Heart left ventricle (tissue), 16 donors: ENCODE measurements at regions not wholly inside any gene's neighbourhood (a gene's known extent, or its start where the extent isn't known, plus 50 kb on each side); places are given as distances from the start of the nearest gene placed in this dataset.
A peak's percentile ranks its signal among the peaks of the same experiment; 100 is the strongest.

Experiments used
- ATAC-seq, 4 donors: fragments of 200-7000 bp; cut with Tn5 transposase; one replicate each; pipeline ENCODE4 v1.9.1; 2020 to 2022; ENCODE audit warnings: moderate library complexity in 4 of 4, mild to moderate bottlenecking in 3 of 4, moderate number of reproducible peaks in 1 of 4
- DNase-seq, 5 donors: peaks; one replicate each; pipeline ENCODE4 v3.0.0-alpha.2; 2020
- H3K27ac ChIP-seq, 12 donors: fragments of 200-600 bp; sonication (generic) in 4 of 12; one replicate each; pipeline versions ENCODE4 v1.5.0 to v1.8.0; 2016 to 2022; ENCODE audit warnings: mild to moderate bottlenecking in 2 of 12
- H3K27me3 ChIP-seq, 9 donors: fragments of 200-600 bp; sonication (generic) in 2 of 9; one replicate each; pipeline versions ENCODE4 v1.5.1 to v1.8.0; 2016 to 2022; ENCODE audit warnings: mild to moderate bottlenecking in 3 of 9
- H3K36me3 ChIP-seq, 9 donors: fragments of 200-600 bp; sonication (generic) in 2 of 9; one replicate each; pipeline versions ENCODE4 v1.5.0 to v1.8.0; 2018 to 2022; ENCODE audit warnings: mild to moderate bottlenecking in 2 of 9
- H3K4me1 ChIP-seq, 12 donors: fragments of 200-600 bp; sonication (generic) in 4 of 12; one replicate each; pipeline versions ENCODE4 v1.5.0 to v1.8.0; 2016 to 2022; ENCODE audit warnings: mild to moderate bottlenecking in 3 of 12
- H3K4me3 ChIP-seq, 12 donors: fragments of 200-600 bp; sonication (generic) in 4 of 12; one replicate each; pipeline versions ENCODE4 v1.5.0 to v1.8.0; 2017 to 2022; ENCODE audit warnings: mild to moderate bottlenecking in 9 of 12, moderate library complexity in 4 of 12
- H3K9me3 ChIP-seq, 12 donors: fragments of 200-600 bp; sonication (generic) in 4 of 12; one replicate each; pipeline versions ENCODE4 v1.5.0 to v1.8.0; 2016 to 2022; ENCODE audit warnings: mild to moderate bottlenecking in 1 of 12
- POLR2A ChIP-seq, 2 donors: fragments of 450-650 bp; IDR thresholded peaks; one replicate each; pipeline ENCODE4 v1.6.1; 2017; ENCODE audit warnings: antibody characterized with exemption in 2 of 2, mild to moderate bottlenecking in 2 of 2, moderate library complexity in 2 of 2
- WGBS, 4 donors: extraction: QIAGEN DNeasy Blood & Tissue Kit in 2 of 4; methylation state at CpG; one replicate each; pipeline versions ENCODE4 v1.1.5 to v1.1.7; 2013 to 2018; 5-methylcytosine and 5-hydroxymethylcytosine counted together
- intact Hi-C, 10 donors: fragments of 100-400 bp; cut with DNase I; formaldehyde crosslinking; loops; one replicate each; pipeline versions ENCODE4 v1.11.1 to v1.14.2; 2022
- TF ChIP-seq, protein P1 (sequence below), 12 donors: fragments of 200-600 bp; sonication (generic) in 4 of 12; IDR thresholded peaks; one replicate each; pipeline versions ENCODE4 v1.5.0 to v1.8.0; 2018 to 2022; ENCODE audit warnings: antibody characterized with exemption in 12 of 12, mild to moderate bottlenecking in 5 of 12
- donor health status: ischemic (EF 13 %, LVEDD 7.1; RV severe dilation, severe dysfunction).
- donor health status: healthy with polysubstance abuse.
- donor health status: DM: no; HTN: yes; CAD: no.
- donor health status: DM: no; HTN: no; CAD: no.
- donor health status: ischemic (EF 25% LVEDD 6.9; RV normal size, moderate dysfunction).
- donor health status: ischemic (EF 25% LVEDD 5.7; RV mildly dilated, moderate dysfunction).
- donor health status: healthy.
- donor health status: DM: yes; HTN: yes; CAD: no.
- donor health status: ischemic (EF 35%, LVEDD 5.7; RV mildly dilated, moderate dysfunction).
- donor health status: nonischemic (EF 11% LVEDD 7.7; RV severe dilation, severe dysfunction).
- donor health status: DM: yes; HTN: yes; CAD: no.
- donor health status: PGD.
- donor health status: ischemic (EF 29% LVEDD 5.4; RV normal size, mild dysfunction).
- donor health status: nonischemic (EF 23%, LVEDD 6.1; RV moderate dilation, normal function).

DNA sequence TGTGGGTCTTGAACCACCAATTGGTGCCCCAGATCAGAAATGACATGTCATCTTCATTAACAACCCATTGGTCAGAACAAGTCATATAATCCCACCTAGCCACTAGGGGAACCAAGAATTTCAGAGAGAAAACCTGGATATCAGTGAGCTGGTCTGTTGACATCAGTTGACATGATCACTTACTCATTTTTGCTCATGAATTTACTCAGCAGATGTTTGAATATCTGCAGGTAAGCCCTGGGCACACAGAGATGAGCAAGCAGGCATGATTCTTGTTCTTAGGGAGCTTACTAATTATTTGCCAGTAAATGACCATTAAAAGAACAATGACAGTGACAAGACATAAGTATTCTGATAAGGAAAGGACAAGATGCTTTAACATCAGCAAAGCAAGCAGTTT is 64.3 kb upstream of the PLCL2 start:
- Histone ChIP-seq H3K36me3 (no peaks in the 10 kb centered on the region), H3K4me1 (no peaks in the 10 kb centered on the region), H3K27me3 (no peaks in the 10 kb centered on the region), H3K9me3 (peaks cover 0 to 4% (median 0%) of the 10 kb centered on the region in 12 donors), H3K4me3 (no peak overlapping the region), H3K27ac (no peak overlapping the region)
- intact Hi-C loops, result no loop called here
- DNase-seq (no peak), ATAC-seq (no peak)
- no peak for TF ChIP-seq POLR2A (IDR thresholded peaks at IDR 0.05)
- TF ChIP-seq, protein P1, sequence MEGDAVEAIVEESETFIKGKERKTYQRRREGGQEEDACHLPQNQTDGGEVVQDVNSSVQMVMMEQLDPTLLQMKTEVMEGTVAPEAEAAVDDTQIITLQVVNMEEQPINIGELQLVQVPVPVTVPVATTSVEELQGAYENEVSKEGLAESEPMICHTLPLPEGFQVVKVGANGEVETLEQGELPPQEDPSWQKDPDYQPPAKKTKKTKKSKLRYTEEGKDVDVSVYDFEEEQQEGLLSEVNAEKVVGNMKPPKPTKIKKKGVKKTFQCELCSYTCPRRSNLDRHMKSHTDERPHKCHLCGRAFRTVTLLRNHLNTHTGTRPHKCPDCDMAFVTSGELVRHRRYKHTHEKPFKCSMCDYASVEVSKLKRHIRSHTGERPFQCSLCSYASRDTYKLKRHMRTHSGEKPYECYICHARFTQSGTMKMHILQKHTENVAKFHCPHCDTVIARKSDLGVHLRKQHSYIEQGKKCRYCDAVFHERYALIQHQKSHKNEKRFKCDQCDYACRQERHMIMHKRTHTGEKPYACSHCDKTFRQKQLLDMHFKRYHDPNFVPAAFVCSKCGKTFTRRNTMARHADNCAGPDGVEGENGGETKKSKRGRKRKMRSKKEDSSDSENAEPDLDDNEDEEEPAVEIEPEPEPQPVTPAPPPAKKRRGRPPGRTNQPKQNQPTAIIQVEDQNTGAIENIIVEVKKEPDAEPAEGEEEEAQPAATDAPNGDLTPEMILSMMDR (IDR thresholded peaks at IDR 0.05), result no peak

DNA sequence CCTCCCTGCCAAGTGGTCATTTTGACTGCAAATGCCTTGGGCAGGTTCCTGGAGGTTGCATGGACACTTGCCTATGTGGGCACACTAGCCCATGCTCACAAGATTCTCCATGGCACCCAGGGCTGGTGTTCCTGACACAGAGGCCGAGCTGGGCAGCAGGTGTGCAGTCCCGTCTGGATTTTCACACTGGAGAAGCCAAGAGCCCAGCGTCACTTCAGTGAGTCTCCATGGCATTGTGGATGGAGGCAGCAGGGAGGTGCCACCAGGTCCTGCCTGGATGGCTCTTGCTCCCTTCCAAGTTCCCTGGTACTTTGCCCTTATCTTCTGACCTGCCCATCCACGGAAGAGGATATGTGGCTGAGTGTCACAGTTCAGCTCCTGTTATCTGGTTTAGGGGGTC is 63.7 kb upstream of the PLCL2 start:
- no peaks in the 10 kb centered on the region for H3K4me1 ChIP-seq
- no peaks in the 10 kb centered on the region for H3K36me3 ChIP-seq
- ATAC-seq (no peak), DNase-seq (no peak)
- H3K9me3 ChIP-seq, result peaks cover 0 to 4% (median 0%) of the 10 kb centered on the region in 12 donors
- 59 to 78% (median 67%) methylated on average over 4 of the region's 4 CpGs for WGBS, 4 donors
- TF ChIP-seq, protein P1 (IDR thresholded peaks at IDR 0.05), result no peak
- no peak for TF ChIP-seq POLR2A (IDR thresholded peaks at IDR 0.05)
- H3K27me3 ChIP-seq, result no peaks in the 10 kb centered on the region
- no peak overlapping the region for H3K27ac ChIP-seq
- intact Hi-C loops, result no loop called here
- no peak overlapping the region for H3K4me3 ChIP-seq

DNA sequence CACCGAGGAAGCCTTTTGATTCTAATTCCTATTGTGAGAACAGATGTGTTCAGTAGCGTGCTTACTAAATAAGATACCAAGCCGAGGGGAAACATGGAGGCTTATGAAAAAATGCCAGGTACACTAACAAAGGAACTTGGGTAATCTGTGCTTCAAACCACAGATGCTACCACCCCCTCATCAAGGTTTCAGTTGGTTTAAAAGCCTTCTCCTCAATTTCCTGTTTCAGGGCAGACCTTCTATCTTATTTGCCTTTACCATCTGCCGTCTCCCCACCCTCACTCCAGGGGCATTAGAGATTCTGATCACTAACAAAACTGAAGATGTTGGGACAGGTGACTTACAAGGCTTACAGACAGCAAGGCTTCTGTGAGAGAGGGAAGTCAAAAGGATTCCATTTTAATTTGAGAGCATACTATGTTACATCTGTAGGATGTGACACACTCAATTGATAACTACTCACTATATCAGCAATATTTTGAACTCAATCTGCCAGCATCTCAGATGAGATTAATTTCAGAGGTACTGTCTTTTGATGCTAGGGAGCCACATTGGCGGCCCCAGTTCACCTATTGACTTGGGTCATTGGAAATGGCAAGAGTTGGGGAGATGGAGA is 60.6 kb upstream of the PLCL2 start:
- intact Hi-C loops, result no loop called here
- no peak overlapping the region for H3K4me3 ChIP-seq
- H3K4me1 ChIP-seq, result no peaks in the 10 kb centered on the region
- H3K27ac ChIP-seq, result no peak overlapping the region
- TF ChIP-seq, protein P1 (IDR thresholded peaks at IDR 0.05), result no peak
- no peak for TF ChIP-seq POLR2A (IDR thresholded peaks at IDR 0.05)
- DNase-seq (no peak), ATAC-seq (no peak)
- 74 to 81% (median 80%) methylated on average over 5 of the region's 5 CpGs for WGBS, 4 donors
- no peaks in the 10 kb centered on the region for H3K36me3 ChIP-seq
- H3K9me3 ChIP-seq, result peaks cover 0 to 4% (median 0%) of the 10 kb centered on the region in 12 donors
- no peaks in the 10 kb centered on the region for H3K27me3 ChIP-seq

DNA sequence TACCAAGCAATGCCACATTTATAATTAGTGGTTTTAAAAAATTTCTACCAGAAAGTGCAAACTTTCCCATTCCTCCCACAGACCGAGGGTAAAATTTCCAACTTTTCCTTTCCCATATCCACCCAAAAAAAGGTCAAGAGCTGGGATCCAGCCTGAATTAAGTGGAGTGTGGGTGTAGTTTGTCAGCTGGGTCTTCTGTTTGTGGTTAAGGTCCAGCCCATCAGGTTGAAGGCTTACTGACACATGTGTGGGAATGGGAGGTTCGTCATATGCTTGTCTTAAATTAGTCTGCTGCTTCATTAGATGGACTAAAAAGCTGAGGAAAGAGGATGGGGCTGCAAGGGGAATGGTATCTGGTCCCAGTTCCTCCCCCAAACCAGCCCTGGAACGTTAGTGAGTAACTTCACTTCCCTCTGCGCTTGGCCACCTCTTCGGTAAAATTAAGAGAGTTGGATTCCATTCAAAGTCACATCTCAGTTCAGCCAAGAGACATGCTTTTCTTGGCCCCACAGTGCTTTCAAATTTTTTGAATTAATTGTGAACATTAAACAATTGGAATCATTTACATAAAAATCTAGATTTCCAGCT is 59.0 kb upstream of the PLCL2 start:
- Histone ChIP-seq H3K4me3 (no peak overlapping the region), H3K36me3 (no peaks in the 10 kb centered on the region), H3K27me3 (no peaks in the 10 kb centered on the region), H3K9me3 (no peaks in the 10 kb centered on the region), H3K27ac (no peak overlapping the region), H3K4me1 (no peaks in the 10 kb centered on the region)
- TF ChIP-seq, protein P1 (IDR thresholded peaks at IDR 0.05), result no peak
- TF ChIP-seq POLR2A (IDR thresholded peaks at IDR 0.05), result no peak
- ATAC-seq (peak in 2 of 4 donors; percentile 18 to 49), DNase-seq (no peak)
- intact Hi-C loops, result no loop called here
- 55 to 73% (median 60%) methylated on average over 5 of the region's 5 CpGs for WGBS, 4 donors
